ENCODE measurements at regions not wholly inside any gene's neighbourhood (a gene's known extent, or its start where the extent isn't known, plus 50 kb on each side); places are given as distances from the start of the nearest gene placed in this dataset.

- no peak for TF ChIP-seq EZH2 (IDR thresholded peaks at IDR 0.05; ENCODE audit: low read depth)
- no peak for TF ChIP-seq CTCF (conservative IDR thresholded peaks at IDR 0.05)
- H3K9me3 ChIP-seq (ENCODE audit: insufficient read depth, low read depth) = no peaks in the 10 kb centered on the region
- no peak overlapping the region for H2AFZ ChIP-seq
- intact Hi-C loops (cut with micrococcal nuclease; ENCODE audit: unreplicated experiment) = no loop called here
- no peaks in the 10 kb centered on the region for H3F3A ChIP-seq (ENCODE audit: insufficient read depth, low read depth)
- ChIA-PET CTCF (no interaction called here), POLR2A (ENCODE audit: unreplicated experiment) (no interaction called here)
- H4K20me1 ChIP-seq (ENCODE audit: insufficient read depth) = no peaks in the 10 kb centered on the region
- H3K27ac ChIP-seq = no peak overlapping the region
- no peaks in the 10 kb centered on the region for H3K79me2 ChIP-seq (ENCODE audit: low read depth)
- no peak for DNase-seq
- H3K4me1 ChIP-seq (replicated peaks; ENCODE audit: insufficient read depth) = no peaks in the 10 kb centered on the region
- H3K4me2 ChIP-seq = no peak overlapping the region
- H3K36me3 ChIP-seq (ENCODE audit: low read depth) = no peaks in the 10 kb centered on the region
- no peaks in the 10 kb centered on the region for H3K9me2 ChIP-seq (ENCODE audit: insufficient read depth)
- BruUV-seq (replicated peaks) = no TSS peak
- H3K27me3 ChIP-seq (ENCODE audit: insufficient read depth, low read depth) = no peaks in the 10 kb centered on the region
- no peak overlapping the region for H3K4me3 ChIP-seq
Observed at GRCh38 chr9:28502189-28502588, 928.9 kb upstream of the C9orf72 start.

- ChIA-PET CTCF (no interaction called here), POLR2A (ENCODE audit: unreplicated experiment) (no interaction called here)
- H3K4me2 ChIP-seq = no peak overlapping the region
Observed at GRCh38 chr9:28502741-28503140, 929.5 kb upstream of the C9orf72 start.

GRCh38 chr9:28503573-28503972 lies 930.3 kb upstream of the C9orf72 start:
- intact Hi-C loops (cut with micrococcal nuclease; ENCODE audit: unreplicated experiment) = no loop called here
- H3F3A ChIP-seq (ENCODE audit: insufficient read depth, low read depth) = no peaks in the 10 kb centered on the region
- H3K4me3 ChIP-seq = no peak overlapping the region
- TF ChIP-seq CTCF (conservative IDR thresholded peaks at IDR 0.05) (no peak), EZH2 (IDR thresholded peaks at IDR 0.05; ENCODE audit: low read depth) (no peak)
- H3K27me3 ChIP-seq (ENCODE audit: insufficient read depth, low read depth) = no peaks in the 10 kb centered on the region
- CTCF ChIA-PET = no interaction called here
- H2AFZ ChIP-seq = no peak overlapping the region
- no peak overlapping the region for H3K27ac ChIP-seq
- H3K36me3 ChIP-seq (ENCODE audit: low read depth) = no peaks in the 10 kb centered on the region
- POLR2A ChIA-PET (ENCODE audit: unreplicated experiment) = interaction anchor here (0.6 kb wide), 1 partner anchor 26 kb away, joined by 6 read pairs; no protein-coding TSS in a partner anchor
- no TSS peak for BruUV-seq (replicated peaks)
- no peaks in the 10 kb centered on the region for H4K20me1 ChIP-seq (ENCODE audit: insufficient read depth)
- H3K4me1 ChIP-seq (replicated peaks; ENCODE audit: insufficient read depth) = no peaks in the 10 kb centered on the region
- H3K4me2 ChIP-seq = no peak overlapping the region
- H3K9me3 ChIP-seq (ENCODE audit: insufficient read depth, low read depth) = no peaks in the 10 kb centered on the region
- H3K9me2 ChIP-seq (ENCODE audit: insufficient read depth) = no peaks in the 10 kb centered on the region
- H3K79me2 ChIP-seq (ENCODE audit: low read depth) = no peaks in the 10 kb centered on the region
- DNase-seq = no peak

More at GRCh38 chr9:28502741-28503140, 929.5 kb upstream of the C9orf72 start:
- no peaks in the 10 kb centered on the region for H3K9me3 ChIP-seq (ENCODE audit: insufficient read depth, low read depth)
- BruUV-seq (replicated peaks) = no TSS peak
- no peak overlapping the region for H2AFZ ChIP-seq
- no peaks in the 10 kb centered on the region for H3K9me2 ChIP-seq (ENCODE audit: insufficient read depth)
- no peak overlapping the region for H3K4me3 ChIP-seq
- H3K27ac ChIP-seq = no peak overlapping the region
- intact Hi-C loops (cut with micrococcal nuclease; ENCODE audit: unreplicated experiment) = no loop called here
- H3K79me2 ChIP-seq (ENCODE audit: low read depth) = no peaks in the 10 kb centered on the region
- no peak for DNase-seq
- no peaks in the 10 kb centered on the region for H3F3A ChIP-seq (ENCODE audit: insufficient read depth, low read depth)
- no peaks in the 10 kb centered on the region for H3K4me1 ChIP-seq (replicated peaks; ENCODE audit: insufficient read depth)
- H3K27me3 ChIP-seq (ENCODE audit: insufficient read depth, low read depth) = no peaks in the 10 kb centered on the region
- no peak for TF ChIP-seq CTCF (conservative IDR thresholded peaks at IDR 0.05)
- TF ChIP-seq EZH2 (IDR thresholded peaks at IDR 0.05; ENCODE audit: low read depth) = no peak
- no peaks in the 10 kb centered on the region for H4K20me1 ChIP-seq (ENCODE audit: insufficient read depth)
- H3K36me3 ChIP-seq (ENCODE audit: low read depth) = no peaks in the 10 kb centered on the region

Measured in PC-9 (cell line).